ENCODE measurements at regions not wholly inside any gene's neighbourhood (a gene's known extent, or its start where the extent isn't known, plus 50 kb on each side); places are given as distances from the start of the nearest gene placed in this dataset.

GRCh38 chr6:11947063-11947462 lies 65.0 kb upstream of the HIVEP1 start:
- TF ChIP-seq, protein P1, sequence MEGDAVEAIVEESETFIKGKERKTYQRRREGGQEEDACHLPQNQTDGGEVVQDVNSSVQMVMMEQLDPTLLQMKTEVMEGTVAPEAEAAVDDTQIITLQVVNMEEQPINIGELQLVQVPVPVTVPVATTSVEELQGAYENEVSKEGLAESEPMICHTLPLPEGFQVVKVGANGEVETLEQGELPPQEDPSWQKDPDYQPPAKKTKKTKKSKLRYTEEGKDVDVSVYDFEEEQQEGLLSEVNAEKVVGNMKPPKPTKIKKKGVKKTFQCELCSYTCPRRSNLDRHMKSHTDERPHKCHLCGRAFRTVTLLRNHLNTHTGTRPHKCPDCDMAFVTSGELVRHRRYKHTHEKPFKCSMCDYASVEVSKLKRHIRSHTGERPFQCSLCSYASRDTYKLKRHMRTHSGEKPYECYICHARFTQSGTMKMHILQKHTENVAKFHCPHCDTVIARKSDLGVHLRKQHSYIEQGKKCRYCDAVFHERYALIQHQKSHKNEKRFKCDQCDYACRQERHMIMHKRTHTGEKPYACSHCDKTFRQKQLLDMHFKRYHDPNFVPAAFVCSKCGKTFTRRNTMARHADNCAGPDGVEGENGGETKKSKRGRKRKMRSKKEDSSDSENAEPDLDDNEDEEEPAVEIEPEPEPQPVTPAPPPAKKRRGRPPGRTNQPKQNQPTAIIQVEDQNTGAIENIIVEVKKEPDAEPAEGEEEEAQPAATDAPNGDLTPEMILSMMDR (conservative IDR thresholded peaks at IDR 0.05 in 1 of 2, IDR thresholded peaks at IDR 0.05 in 1 of 2; ENCODE audit: extremely low read depth in 1 of 2, insufficient read depth in 1 of 2, low read depth in 1 of 2, low read length in 2 of 2) = peak; percentile 17
- TF ChIP-seq EZH2 (IDR thresholded peaks at IDR 0.05; ENCODE audit: borderline replicate concordance, low read length) = no peak

Measured in mammary epithelial cell (primary cell).